Ishikawa (cell line): ENCODE measurements at regions not wholly inside any gene's neighbourhood (a gene's known extent, or its start where the extent isn't known, plus 50 kb on each side); places are given as distances from the start of the nearest gene placed in this dataset.

Source experiments
- CEBPB ChIP-seq: IDR thresholded peaks from 2 replicates; pipeline ENCODE4 v1.6.1; 2012
- CREB1 ChIP-seq: IDR thresholded peaks from 2 replicates; pipeline ENCODE4 v1.6.1; 2012; ENCODE audit warnings: low read depth
- EGR1 ChIP-seq: IDR thresholded peaks from 2 replicates; pipeline ENCODE4 v1.6.1; 2012
- EP300 ChIP-seq: IDR thresholded peaks from 2 replicates; pipeline ENCODE4 v1.6.1; 2012; ENCODE audit warnings: borderline replicate concordance
- FOXM1 ChIP-seq: IDR thresholded peaks from 2 replicates; pipeline ENCODE4 v1.6.1; 2012; ENCODE audit warnings: low read depth, borderline replicate concordance
- MAX ChIP-seq: IDR thresholded peaks from 2 replicates; pipeline ENCODE4 v1.6.1; 2012
- NFIC ChIP-seq: IDR thresholded peaks from 2 replicates; pipeline ENCODE4 v1.6.1; 2012
- RAD21 ChIP-seq: IDR thresholded peaks from 2 replicates; pipeline ENCODE4 v1.6.1; 2012; ENCODE audit warnings: low read depth
- REST ChIP-seq: IDR thresholded peaks from 2 replicates; pipeline ENCODE4 v1.6.1; 2012; ENCODE audit warnings: low read depth, mild to moderate bottlenecking
- TAF1 ChIP-seq: IDR thresholded peaks from 2 replicates; pipeline ENCODE4 v1.6.1; 2012; ENCODE audit warnings: low read depth, mild to moderate bottlenecking
- TCF12 ChIP-seq: IDR thresholded peaks from 2 replicates; pipeline ENCODE4 v1.6.1; 2012; ENCODE audit warnings: low read depth
- TEAD4 ChIP-seq: IDR thresholded peaks from 2 replicates; pipeline ENCODE4 v1.6.1; 2012
- USF1 ChIP-seq: IDR thresholded peaks from 2 replicates; pipeline ENCODE4 v1.6.1; 2012
- YY1 ChIP-seq: IDR thresholded peaks from 2 replicates; pipeline ENCODE4 v1.6.1; 2012; ENCODE audit warnings: low read depth
- ZBTB7A ChIP-seq: IDR thresholded peaks from 2 replicates; pipeline ENCODE4 v1.6.1; 2012; ENCODE audit warnings: low read depth

- TF ChIP-seq YY1 (no peak), RAD21 (no peak), CREB1 (no peak)
Observed at GRCh38 chr12:71236133-71236660, 78.4 kb upstream of the TSPAN8 start.

- TF ChIP-seq ZBTB7A (no peak), NFIC (no peak), CREB1 (no peak), EP300 (no peak), TCF12 (no peak), REST (no peak), RAD21 (no peak), USF1 (no peak), MAX (no peak), CEBPB (no peak), TAF1 (no peak)
Observed at GRCh38 chr12:71233083-71233482, 75.3 kb upstream of the TSPAN8 start.

- TF ChIP-seq EGR1 (no peak), TEAD4 (no peak), ZBTB7A (no peak), USF1 (no peak), CREB1 (no peak), RAD21 (no peak), EP300 (no peak), CEBPB (no peak), MAX (no peak), YY1 (no peak), NFIC (no peak), TAF1 (no peak), FOXM1 (no peak), TCF12 (no peak), REST (no peak)
Observed at GRCh38 chr12:71230542-71230941, 72.7 kb upstream of the TSPAN8 start.

- TF ChIP-seq EP300 = no peak
- no peak for TF ChIP-seq CEBPB
- TF ChIP-seq CREB1 = no peak
- TF ChIP-seq USF1 = no peak
- TF ChIP-seq YY1 = no peak
- TF ChIP-seq FOXM1 = no peak
- TF ChIP-seq NFIC = no peak
- no peak for TF ChIP-seq TEAD4
- no peak for TF ChIP-seq MAX
- no peak for TF ChIP-seq ZBTB7A
- TF ChIP-seq TCF12 = no peak
- TF ChIP-seq EGR1 = no peak
- TF ChIP-seq RAD21 = no peak
- TF ChIP-seq TAF1 = no peak
- no peak for TF ChIP-seq REST
Observed at GRCh38 chr12:71223139-71223538, 65.3 kb upstream of the TSPAN8 start.
